H1 (cell line): ENCODE measurements at regions not wholly inside any gene's neighbourhood (a gene's known extent, or its start where the extent isn't known, plus 50 kb on each side); places are given as distances from the start of the nearest gene placed in this dataset.
"Not testable (repeated sequence)": the region's sequence is repeated elsewhere in the genome, so short reads cannot be mapped to it uniquely, and the experiment has no call there.

ENCODE experiments used
- CTCF ChIA-PET: fragments of 300-600 bp; sonication (Branson Sonifier 250); formaldehyde crosslinking; loops from one replicate; lab custom pipeline; 2021; ENCODE audit not compliant: partially characterized antibody; lab: Charles Lee
- POLR2A ChIA-PET: fragments of 300-600 bp; sonication (Branson Sonifier 250); formaldehyde crosslinking; loops from one replicate; lab custom pipeline; 2021; ENCODE audit warnings: inconsistent platforms; ENCODE audit not compliant: partially characterized antibody; lab: Charles Lee
- DNase-seq, 2 experiments: peaks; one replicate each; pipeline versions ENCODE4 v3.0.0 to v3.0.0-alpha.2; 2010 to 2022; ENCODE audit warnings: low spot score in 2 of 2, low read depth in 1 of 2, mixed read lengths in 1 of 2
- FAIRE-seq: peaks from 2 replicates; lab custom pipeline; 2011; peaks lifted over from hg19 to GRCh38; lab: Jason Lieb, UNC
- H2AFZ ChIP-seq: 2 replicates; pipeline ENCODE4 v1.8.1; 2012; ENCODE audit warnings: low read length, inconsistent platforms
- H2AK5ac ChIP-seq: 2 replicates; pipeline ENCODE4 v1.6.1; 2013; ENCODE audit warnings: low read depth, low read length
- H2BK120ac ChIP-seq: replicated peaks from 2 replicates; pipeline ENCODE3; 2013; ENCODE audit warnings: low read depth, low read length, inconsistent platforms
- H2BK12ac ChIP-seq: 2 replicates; pipeline ENCODE4 v1.6.1; 2013; ENCODE audit warnings: low read depth, low read length
- H2BK15ac ChIP-seq: 2 replicates; pipeline ENCODE4 v1.6.1; 2013; ENCODE audit warnings: low read length
- H2BK20ac ChIP-seq: 2 replicates; pipeline ENCODE4 v1.6.1; 2013; ENCODE audit warnings: low read length
- H2BK5ac ChIP-seq: 2 replicates; pipeline ENCODE4 v1.6.1; 2013; ENCODE audit warnings: low read depth, low read length
- H3K14ac ChIP-seq: 2 replicates; pipeline ENCODE4 v1.6.1; 2013; ENCODE audit warnings: inconsistent platforms; ENCODE audit not compliant: insufficient read length
- H3K18ac ChIP-seq: 2 replicates; pipeline ENCODE4 v1.6.1; 2013; ENCODE audit warnings: low read length; ENCODE audit errors: extremely low read depth
- H3K23ac ChIP-seq: 2 replicates; pipeline ENCODE4 v1.6.1; 2013; ENCODE audit warnings: inconsistent platforms; ENCODE audit not compliant: insufficient read length
- H3K23me2 ChIP-seq: 2 replicates; pipeline ENCODE4 v1.6.1; 2013; ENCODE audit warnings: low read depth, low read length
- H3K27ac ChIP-seq: 2 replicates; pipeline ENCODE4 v1.6.1; 2011; ENCODE audit warnings: low read depth, low read length, inconsistent platforms
- H3K27me3 ChIP-seq, 4 experiments: replicated peaks in 1 of 4; 1 replicate in 1 of 4; 2 replicates in 3 of 4; pipeline versions ENCODE4 v1.6.1 to v1.8.1; 2011 to 2013; ENCODE audit warnings: low read length in 3 of 4, mild to moderate bottlenecking in 3 of 4, inconsistent platforms in 2 of 4, mixed read lengths in 2 of 4, moderate library complexity in 1 of 4; ENCODE audit not compliant: control insufficient read depth in 3 of 4, insufficient read depth in 3 of 4; ENCODE audit errors: extremely low read depth in 1 of 4
- H3K36me3 ChIP-seq, 4 experiments: 2 replicates each; pipeline versions ENCODE4 v1.6.1 to v1.8.1; 2011 to 2013; ENCODE audit warnings: mild to moderate bottlenecking in 4 of 4, low read length in 3 of 4, moderate library complexity in 2 of 4, control low read depth in 1 of 4, inconsistent platforms in 1 of 4; ENCODE audit not compliant: insufficient read depth in 4 of 4, control insufficient read depth in 2 of 4
- H3K4ac ChIP-seq: replicated peaks from 2 replicates; pipeline ENCODE3; 2013; ENCODE audit warnings: low read length, low read depth, mixed read lengths, inconsistent platforms; ENCODE audit not compliant: insufficient read length
- H3K4me1 ChIP-seq, 4 experiments: replicated peaks in 1 of 4; 1 replicate in 1 of 4; 2 replicates in 3 of 4; pipeline versions ENCODE4 v1.6.1 to v1.8.1; 2011 to 2013; ENCODE audit warnings: low read length in 3 of 4, inconsistent platforms in 2 of 4, mixed read lengths in 1 of 4; ENCODE audit not compliant: insufficient read depth in 4 of 4, control insufficient read depth in 3 of 4
- H3K4me2 ChIP-seq, 2 experiments: 2 replicates each; pipeline versions ENCODE4 v1.6.1 to v1.8.1; 2011 to 2013; ENCODE audit warnings: low read depth in 2 of 2, low read length in 2 of 2, control low read depth in 1 of 2, inconsistent platforms in 1 of 2, mild to moderate bottlenecking in 1 of 2; ENCODE audit not compliant: insufficient read depth in 1 of 2
- H3K4me3 ChIP-seq, 4 experiments: fragments of 200-600, 300-600 bp in 1 of 4; sonication (generic), shearing (Covaris generic), sonication (Bioruptor Twin) in 1 of 4; 2 replicates each; pipeline versions ENCODE4 v1.5.1 to v1.8.1; 2011 to 2016; ENCODE audit warnings: low read length in 4 of 4, low read depth in 3 of 4, control low read depth in 2 of 4, inconsistent platforms in 2 of 4, mild to moderate bottlenecking in 2 of 4, mixed read lengths in 1 of 4, moderate library complexity in 1 of 4; ENCODE audit not compliant: insufficient read depth in 2 of 4; ENCODE audit errors: extremely low read depth in 1 of 4
- H3K56ac ChIP-seq: replicated peaks from 2 replicates; pipeline ENCODE3; 2013; ENCODE audit warnings: low read depth, mild to moderate bottlenecking, mixed read lengths, low read length, inconsistent platforms; ENCODE audit not compliant: insufficient read length
- H3K79me1 ChIP-seq: 2 replicates; pipeline ENCODE4 v1.6.1; 2013; ENCODE audit warnings: low read depth, low read length, control low read depth
- H3K79me2 ChIP-seq, 2 experiments: 2 replicates each; pipeline versions ENCODE4 v1.6.1 to v1.8.1; 2012 to 2013; ENCODE audit warnings: low read length in 2 of 2, mild to moderate bottlenecking in 2 of 2, inconsistent platforms in 1 of 2; ENCODE audit not compliant: insufficient read depth in 2 of 2, control insufficient read depth in 1 of 2
- H3K9ac ChIP-seq, 4 experiments: replicated peaks in 1 of 4; 1 replicate in 1 of 4; 2 replicates in 3 of 4; pipeline versions ENCODE4 v1.6.1 to v1.8.1; 2011 to 2013; ENCODE audit warnings: low read depth in 3 of 4, low read length in 3 of 4, control low read depth in 2 of 4, mild to moderate bottlenecking in 2 of 4, moderate library complexity in 2 of 4, inconsistent platforms in 1 of 4; ENCODE audit errors: extremely low read depth in 1 of 4
- H3K9me3 ChIP-seq, 2 experiments: 2 replicates each; pipeline versions ENCODE4 v1.6.1 to v1.8.1; 2012 to 2013; ENCODE audit warnings: mild to moderate bottlenecking in 2 of 2, moderate library complexity in 2 of 2, control low read depth in 1 of 2, inconsistent platforms in 1 of 2, low read depth in 1 of 2, low read length in 1 of 2, mixed read lengths in 1 of 2; ENCODE audit not compliant: insufficient read depth in 2 of 2
- H4K20me1 ChIP-seq, 2 experiments: replicated peaks in 1 of 2; 2 replicates each; pipeline versions ENCODE3 to v1.8.1; 2011 to 2013; ENCODE audit warnings: inconsistent platforms in 2 of 2, low read length in 2 of 2, mild to moderate bottlenecking in 1 of 2; ENCODE audit not compliant: insufficient read depth in 2 of 2, control insufficient read depth in 1 of 2
- H4K5ac ChIP-seq: 2 replicates; pipeline ENCODE4 v1.6.1; 2013; ENCODE audit warnings: low read length, low read depth, mixed read lengths, inconsistent platforms; ENCODE audit not compliant: insufficient read length
- H4K8ac ChIP-seq: 2 replicates; pipeline ENCODE4 v1.8.0; 2013; ENCODE audit warnings: mild to moderate bottlenecking, moderate library complexity, low read length, inconsistent platforms; ENCODE audit not compliant: insufficient read depth; ENCODE audit errors: extremely low read depth
- H4K91ac ChIP-seq: replicated peaks from 2 replicates; pipeline ENCODE3; 2013; ENCODE audit warnings: low read length, mixed read lengths, inconsistent platforms; ENCODE audit not compliant: insufficient read length
- WGBS, 2 experiments: shearing (Covaris generic) in 1 of 2; methylation state at CpG; one replicate each; pipeline versions ENCODE4 v1.1.6 to v1.1.7; 2013 to 2015; ENCODE audit warnings: low lambda C conversion rate in 2 of 2, mixed read lengths in 2 of 2, inconsistent platforms in 1 of 2, low coverage in 1 of 2, missing lambda C conversion rate in 1 of 2; ENCODE audit not compliant: insufficient replicate concordance in 2 of 2, insufficient coverage in 1 of 2, insufficient read length in 1 of 2; ENCODE audit errors: extremely low coverage in 1 of 2, missing lambda C conversion rate in 1 of 2; 5-methylcytosine and 5-hydroxymethylcytosine counted together

DNA sequence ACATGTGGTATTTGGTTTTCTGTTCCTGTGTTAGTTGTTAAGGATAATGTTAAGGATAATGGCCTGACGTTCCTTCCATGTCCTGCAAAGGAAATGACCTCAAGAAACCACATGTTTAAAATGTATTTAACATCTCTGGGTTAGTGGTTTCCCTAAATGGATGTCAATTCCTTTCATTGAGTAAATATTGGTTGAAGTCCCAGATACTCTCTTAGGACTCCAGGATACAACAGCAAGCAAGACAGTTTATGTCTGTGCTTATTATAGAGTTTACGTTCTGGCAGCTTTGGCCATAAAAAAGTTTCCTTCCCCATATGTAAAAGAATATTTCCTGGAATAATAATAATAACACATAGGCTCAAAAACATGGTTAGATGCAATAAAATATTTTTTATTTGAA lies 684.0 kb downstream of the TGIF2LX start:
- H4K5ac ChIP-seq, H3K9ac ChIP-seq, FAIRE-seq, H2BK15ac ChIP-seq, H2AK5ac ChIP-seq, H2BK12ac ChIP-seq, H3K79me2 ChIP-seq, H3K4me3 ChIP-seq, H3K56ac ChIP-seq, H3K4me2 ChIP-seq, H3K36me3 ChIP-seq, DNase-seq, H3K9me3 ChIP-seq, H4K8ac ChIP-seq, CTCF ChIA-PET, H2AFZ ChIP-seq, H3K27me3 ChIP-seq, H3K27ac ChIP-seq, H4K91ac ChIP-seq, H3K79me1 ChIP-seq, H3K4ac ChIP-seq, H2BK5ac ChIP-seq, H3K4me1 ChIP-seq, H4K20me1 ChIP-seq, H3K23ac ChIP-seq, H2BK120ac ChIP-seq, H3K23me2 ChIP-seq, H2BK20ac ChIP-seq, H3K14ac ChIP-seq, H3K18ac ChIP-seq, POLR2A ChIA-PET: not testable (repeated sequence)
- 95% methylated on average over 2 of the region's 2 CpGs; no CpG with 5 or more reads in 1 of the 2 experiments for WGBS, 2 experiments
